NCI-H1105 treated with DMSO at 0.1 percent for 48 hours (cell line): ENCODE measurements at regions not wholly inside any gene's neighbourhood (a gene's known extent, or its start where the extent isn't known, plus 50 kb on each side); places are given as distances from the start of the nearest gene placed in this dataset.
"Not testable (repeated sequence)": the region's sequence is repeated elsewhere in the genome, so short reads cannot be mapped to it uniquely, and the experiment has no call there.

Experiments used
- DNase-seq: peaks from one replicate; lab custom pipeline; 2025; lab: John Stamatoyannopoulos, UW

GRCh38 chr11:112539281-112539555 is 278.6 kb upstream of the PLET1 start:
- not testable (repeated sequence) for DNase-seq

GRCh38 chr11:112539741-112540140 is 279.1 kb upstream of the PLET1 start:
- no peak for DNase-seq

- no peak for DNase-seq
Observed at GRCh38 chr11:112540261-112540660, 279.6 kb upstream of the PLET1 start.

GRCh38 chr11:112541140-112542046 is 280.7 kb upstream of the PLET1 start:
- no peak for DNase-seq

GRCh38 chr11:112542479-112542878 is 281.8 kb upstream of the PLET1 start:
- no peak for DNase-seq

- no peak for DNase-seq
Observed at GRCh38 chr11:112543390-112543789, 282.7 kb upstream of the PLET1 start.

GRCh38 chr11:112548641-112549040 is 288.0 kb upstream of the PLET1 start:
- no peak for DNase-seq

GRCh38 chr11:112553205-112553731 is 292.6 kb upstream of the PLET1 start:
- DNase-seq = no peak

GRCh38 chr11:112554586-112554985 is 293.9 kb upstream of the PLET1 start:
- no peak for DNase-seq

- peak; percentile 15 for DNase-seq
Observed at GRCh38 chr11:112555491-112556364, 295.1 kb upstream of the PLET1 start.

- no peak for DNase-seq
Observed at GRCh38 chr11:112558691-112559090, 298.0 kb upstream of the PLET1 start.

- no peak for DNase-seq
Observed at GRCh38 chr11:112563808-112564207, 303.1 kb upstream of the PLET1 start.

GRCh38 chr11:112564228-112564955 is 303.7 kb upstream of the PLET1 start:
- no peak for DNase-seq

GRCh38 chr11:112565551-112565950 is 304.9 kb upstream of the PLET1 start:
- no peak for DNase-seq

- no peak for DNase-seq
Observed at GRCh38 chr11:112566124-112566523, 305.5 kb upstream of the PLET1 start.

- DNase-seq = no peak
Observed at GRCh38 chr11:112570333-112570732, 309.7 kb upstream of the PLET1 start.

GRCh38 chr11:112579282-112579681 is 318.6 kb upstream of the PLET1 start:
- no peak for DNase-seq

GRCh38 chr11:112580864-112581263 is 320.2 kb upstream of the PLET1 start:
- no peak for DNase-seq

- no peak for DNase-seq
Observed at GRCh38 chr11:112581747-112582146, 321.1 kb upstream of the PLET1 start.

- no peak for DNase-seq
Observed at GRCh38 chr11:112582366-112582765, 321.7 kb upstream of the PLET1 start.

- no peak for DNase-seq
Observed at GRCh38 chr11:112583261-112583893, 322.7 kb upstream of the PLET1 start.

- no peak for DNase-seq
Observed at GRCh38 chr11:112584672-112585071, 324.0 kb upstream of the PLET1 start.
